Ascending aorta (tissue), 2 donors: ENCODE measurements at regions not wholly inside any gene's neighbourhood (a gene's known extent, or its start where the extent isn't known, plus 50 kb on each side); places are given as distances from the start of the nearest gene placed in this dataset.

Experiments
- DNase-seq, 2 donors: peaks; one replicate each; pipeline ENCODE4 v3.0.0-alpha.2; 2019; ENCODE audit warnings: low spot score in 2 of 2
- H3K27ac ChIP-seq, 2 donors: fragments of 200-600 bp; sonication (generic); one replicate each; pipeline ENCODE4 v1.5.1; 2016 to 2017; ENCODE audit warnings: mild to moderate bottlenecking in 1 of 2
- H3K27me3 ChIP-seq: fragments of 200-600 bp; sonication (generic); one replicate; pipeline ENCODE4 v1.5.1; 2017
- H3K36me3 ChIP-seq, 2 donors: fragments of 200-600 bp; sonication (generic); one replicate each; pipeline ENCODE4 v1.5.1; 2016
- H3K4me1 ChIP-seq, 2 donors: fragments of 200-600 bp; sonication (generic); one replicate each; pipeline ENCODE4 v1.5.1; 2016 to 2017; ENCODE audit warnings: mild to moderate bottlenecking in 1 of 2
- H3K4me3 ChIP-seq, 2 donors: fragments of 200-600 bp; sonication (generic); one replicate each; pipeline ENCODE4 v1.5.1; 2016 to 2017; ENCODE audit warnings: mild to moderate bottlenecking in 1 of 2
- H3K9me3 ChIP-seq, 2 donors: fragments of 200-600 bp; sonication (generic); one replicate each; pipeline ENCODE4 v1.5.1; 2016
- intact Hi-C: fragments of 100-400 bp; cut with DNase I; formaldehyde crosslinking; loops from one replicate; pipeline ENCODE4 v1.15.1; 2023
- TF ChIP-seq, protein P1 (sequence below), 3 experiments: fragments of 200-600 bp in 2 of 3; fragments of 450-650 bp in 1 of 3; sonication (generic) in 2 of 3; IDR thresholded peaks; one replicate each; pipeline ENCODE4 v1.5.1; 2016 to 2019; ENCODE audit warnings: antibody characterized with exemption in 3 of 3, mild to moderate bottlenecking in 1 of 3, moderate library complexity in 1 of 3

- H3K27ac ChIP-seq: no peak overlapping the region
- DNase-seq: no peak
- H3K36me3 ChIP-seq: no peaks in the 10 kb centered on the region
- H3K4me3 ChIP-seq: no peak overlapping the region
- peaks cover 0 to 11% of the 10 kb centered on the region in 2 donors for H3K4me1 ChIP-seq
- TF ChIP-seq, protein P1, sequence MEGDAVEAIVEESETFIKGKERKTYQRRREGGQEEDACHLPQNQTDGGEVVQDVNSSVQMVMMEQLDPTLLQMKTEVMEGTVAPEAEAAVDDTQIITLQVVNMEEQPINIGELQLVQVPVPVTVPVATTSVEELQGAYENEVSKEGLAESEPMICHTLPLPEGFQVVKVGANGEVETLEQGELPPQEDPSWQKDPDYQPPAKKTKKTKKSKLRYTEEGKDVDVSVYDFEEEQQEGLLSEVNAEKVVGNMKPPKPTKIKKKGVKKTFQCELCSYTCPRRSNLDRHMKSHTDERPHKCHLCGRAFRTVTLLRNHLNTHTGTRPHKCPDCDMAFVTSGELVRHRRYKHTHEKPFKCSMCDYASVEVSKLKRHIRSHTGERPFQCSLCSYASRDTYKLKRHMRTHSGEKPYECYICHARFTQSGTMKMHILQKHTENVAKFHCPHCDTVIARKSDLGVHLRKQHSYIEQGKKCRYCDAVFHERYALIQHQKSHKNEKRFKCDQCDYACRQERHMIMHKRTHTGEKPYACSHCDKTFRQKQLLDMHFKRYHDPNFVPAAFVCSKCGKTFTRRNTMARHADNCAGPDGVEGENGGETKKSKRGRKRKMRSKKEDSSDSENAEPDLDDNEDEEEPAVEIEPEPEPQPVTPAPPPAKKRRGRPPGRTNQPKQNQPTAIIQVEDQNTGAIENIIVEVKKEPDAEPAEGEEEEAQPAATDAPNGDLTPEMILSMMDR (IDR thresholded peaks at IDR 0.05): no peak
- H3K9me3 ChIP-seq: no peaks in the 10 kb centered on the region
- intact Hi-C loops: loop anchor here (5.0 kb wide), 1 partner anchor 96 kb away; the partner anchor contains the start of gene TANC2
- H3K27me3 ChIP-seq: no peaks in the 10 kb centered on the region
These were observed 63.2 kb upstream of the MARCHF10 start for GRCh38 chr17:62871291-62871690.

- TF ChIP-seq, protein P1 (IDR thresholded peaks at IDR 0.05): no peak
- Histone ChIP-seq H3K9me3 (no peaks in the 10 kb centered on the region), H3K27me3 (no peaks in the 10 kb centered on the region), H3K4me1 (peaks cover 0 to 7% of the 10 kb centered on the region in 2 donors), H3K36me3 (no peaks in the 10 kb centered on the region), H3K27ac (no peak overlapping the region), H3K4me3 (no peak overlapping the region)
- intact Hi-C loops: loop anchor here (5.0 kb wide), 1 partner anchor 97 kb away; the partner anchor contains the start of gene TANC2
- no peak for DNase-seq
These were observed 62.4 kb upstream of the MARCHF10 start for GRCh38 chr17:62870552-62870971.

DNA sequence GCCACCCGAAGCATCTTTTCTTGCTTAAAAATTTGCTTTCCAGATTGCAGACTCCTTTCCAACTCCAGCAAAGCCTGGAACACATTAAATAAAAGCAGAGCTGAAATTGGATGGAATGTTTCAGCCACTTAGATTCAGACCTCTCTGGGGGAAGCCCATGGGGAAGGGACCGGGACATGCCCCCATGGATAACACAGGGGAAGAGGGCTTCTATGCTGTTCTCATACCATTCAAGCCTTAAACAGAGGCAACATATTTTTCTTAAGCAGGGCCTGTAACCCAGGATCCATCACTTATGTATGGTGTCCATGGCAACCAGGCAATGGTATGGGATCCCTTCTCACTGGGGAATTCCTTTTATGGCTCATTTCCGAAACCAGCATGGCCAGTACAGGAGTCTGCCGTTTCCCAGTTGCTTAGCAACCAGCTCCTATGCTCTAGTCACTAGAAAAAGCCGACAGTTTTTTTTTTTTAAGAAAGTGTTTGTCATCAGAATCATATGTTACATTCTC lies 62.0 kb upstream of the MARCHF10 start:
- Histone ChIP-seq H3K4me3 (no peak overlapping the region), H3K9me3 (no peaks in the 10 kb centered on the region), H3K27me3 (no peaks in the 10 kb centered on the region), H3K4me1 (peaks cover 0 to 7% of the 10 kb centered on the region in 2 donors), H3K27ac (no peak overlapping the region), H3K36me3 (no peaks in the 10 kb centered on the region)
- DNase-seq: no peak
- intact Hi-C loops: loop anchor here (5.0 kb wide), 1 partner anchor 97 kb away; the partner anchor contains the start of gene TANC2
- TF ChIP-seq, protein P1 (IDR thresholded peaks at IDR 0.05): no peak

GRCh38 chr17:62868723-62869122 lies 60.6 kb upstream of the MARCHF10 start:
- no peaks in the 10 kb centered on the region for H3K27me3 ChIP-seq
- TF ChIP-seq, protein P1 (IDR thresholded peaks at IDR 0.05): no peak
- no peak overlapping the region for H3K27ac ChIP-seq
- no peaks in the 10 kb centered on the region for H3K9me3 ChIP-seq
- H3K4me3 ChIP-seq: no peak overlapping the region
- intact Hi-C loops: loop anchor here (5.0 to 10.0 kb wide), 2 partner anchors 86 to 426 kb away; no protein-coding TSS in a partner anchor
- no peaks in the 10 kb centered on the region for H3K36me3 ChIP-seq
- no peak for DNase-seq
- H3K4me1 ChIP-seq: peaks cover 0 to 7% of the 10 kb centered on the region in 2 donors

GRCh38 chr17:62868008-62868407 lies 59.9 kb upstream of the MARCHF10 start:
- Histone ChIP-seq H3K27ac (no peak overlapping the region), H3K27me3 (no peaks in the 10 kb centered on the region), H3K4me1 (peaks cover 0 to 7% of the 10 kb centered on the region in 2 donors), H3K9me3 (no peaks in the 10 kb centered on the region), H3K36me3 (no peaks in the 10 kb centered on the region), H3K4me3 (no peak overlapping the region)
- DNase-seq: no peak
- intact Hi-C loops: loop anchor here (5.0 to 10.0 kb wide), 2 partner anchors 86 to 427 kb away; no protein-coding TSS in a partner anchor
- TF ChIP-seq, protein P1 (IDR thresholded peaks at IDR 0.05): no peak
